RCC 7860 (cell line): ENCODE measurements at regions not wholly inside any gene's neighbourhood (a gene's known extent, or its start where the extent isn't known, plus 50 kb on each side); places are given as distances from the start of the nearest gene placed in this dataset.
"Not testable (repeated sequence)": the region's sequence is repeated elsewhere in the genome, so short reads cannot be mapped to it uniquely, and the experiment has no call there.

Experiments
- DNase-seq: peaks from one replicate; pipeline ENCODE4 v3.0.0-alpha.2; 2015; ENCODE audit warnings: low spot score
- FAIRE-seq: peaks from 2 replicates; lab custom pipeline; 2012; peaks lifted over from hg19 to GRCh38; lab: Jason Lieb, UNC

DNA sequence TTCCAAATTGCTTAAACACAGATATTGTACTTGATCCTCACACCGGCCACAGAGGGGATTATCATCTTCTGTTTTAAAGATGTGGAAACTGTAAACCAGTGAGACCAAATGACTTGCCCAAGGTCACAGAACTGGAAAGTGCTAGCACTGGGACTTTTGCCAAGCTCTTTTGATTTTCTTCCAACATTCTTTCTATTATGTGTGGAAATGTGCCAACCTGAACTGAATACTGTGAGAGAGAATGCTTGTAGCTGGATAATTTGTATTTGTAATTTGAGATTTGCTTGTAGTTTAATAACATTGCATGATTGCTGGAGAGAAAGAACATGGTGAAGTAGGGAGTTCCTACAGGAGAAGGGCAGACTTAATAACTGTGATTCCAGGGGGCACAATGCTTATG lies 977.9 kb upstream of the NUDT12 start:
- FAIRE-seq: no peak
- no peak for DNase-seq

DNA sequence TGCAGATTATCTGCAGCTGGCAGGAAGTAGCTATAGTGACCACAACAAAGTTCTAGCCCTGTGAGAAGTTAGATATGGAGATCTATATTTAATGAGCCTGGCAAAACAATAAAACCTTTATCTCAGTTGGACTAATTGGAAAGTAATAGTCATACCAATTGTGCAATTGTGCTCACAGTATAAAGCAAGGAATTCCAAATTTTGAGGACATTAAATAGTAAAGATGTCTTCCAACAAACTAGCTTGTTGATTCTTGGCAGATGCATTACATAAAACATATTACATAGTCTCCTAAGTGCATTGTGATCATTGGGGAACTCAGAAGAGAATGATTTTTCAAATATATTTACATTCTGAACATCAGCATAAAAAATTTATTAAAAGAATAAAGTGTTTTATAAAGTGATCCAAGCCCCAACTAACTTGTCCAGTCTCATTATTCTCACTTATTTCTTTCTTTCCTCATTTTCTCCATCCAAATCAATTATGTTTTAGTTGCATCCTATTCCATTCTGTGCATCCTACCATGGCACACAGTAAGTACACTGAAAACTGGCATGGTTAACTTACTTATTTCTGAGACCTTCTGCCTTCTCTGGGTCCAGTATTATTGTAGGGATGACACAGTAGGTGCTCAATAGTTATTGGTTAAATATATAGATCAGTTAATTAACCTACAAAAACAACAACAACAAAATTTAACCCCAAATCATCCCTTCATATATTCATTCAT lies 977.2 kb upstream of the NUDT12 start:
- no peak for DNase-seq
- FAIRE-seq: no peak

DNA sequence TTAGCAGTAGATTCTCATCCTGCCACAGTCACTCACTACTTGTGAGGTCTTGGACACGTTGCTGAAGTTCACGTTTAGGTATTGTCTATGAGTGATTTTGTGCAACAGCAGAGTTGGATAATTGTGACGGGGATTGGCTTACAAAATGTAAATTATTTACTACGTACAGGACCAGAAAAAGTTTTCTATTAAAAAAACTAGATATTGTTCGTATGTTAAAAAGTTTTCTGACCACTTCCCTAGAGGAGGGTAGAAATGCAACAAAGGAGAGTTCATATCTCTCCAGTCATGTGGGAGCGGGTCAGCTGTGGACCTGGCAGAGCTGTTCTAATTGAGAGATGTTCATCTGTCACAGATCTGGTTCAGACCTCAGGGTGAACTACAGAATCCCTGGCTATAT lies 976.1 kb upstream of the NUDT12 start:
- FAIRE-seq (no peak), DNase-seq (no peak)

DNA sequence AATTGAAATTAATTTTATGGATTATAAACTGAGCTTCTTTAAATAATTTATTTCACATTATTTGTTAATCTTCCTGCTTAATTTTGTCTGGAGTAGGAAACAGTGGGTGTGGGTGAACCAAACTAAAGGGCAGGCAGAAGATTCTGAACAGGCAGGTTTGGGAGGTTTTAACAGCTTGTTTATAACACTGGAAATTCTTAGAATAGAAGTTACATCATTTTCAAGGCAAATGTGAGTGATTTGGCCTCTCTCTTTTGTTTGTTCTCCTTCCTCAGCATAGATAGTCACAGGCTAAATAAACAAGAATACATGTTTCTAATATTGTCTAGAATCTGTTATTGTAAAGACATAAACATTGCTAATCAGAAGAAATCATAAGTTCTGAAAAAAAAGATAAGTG lies 970.9 kb upstream of the NUDT12 start:
- no peak for DNase-seq
- FAIRE-seq: no peak

DNA sequence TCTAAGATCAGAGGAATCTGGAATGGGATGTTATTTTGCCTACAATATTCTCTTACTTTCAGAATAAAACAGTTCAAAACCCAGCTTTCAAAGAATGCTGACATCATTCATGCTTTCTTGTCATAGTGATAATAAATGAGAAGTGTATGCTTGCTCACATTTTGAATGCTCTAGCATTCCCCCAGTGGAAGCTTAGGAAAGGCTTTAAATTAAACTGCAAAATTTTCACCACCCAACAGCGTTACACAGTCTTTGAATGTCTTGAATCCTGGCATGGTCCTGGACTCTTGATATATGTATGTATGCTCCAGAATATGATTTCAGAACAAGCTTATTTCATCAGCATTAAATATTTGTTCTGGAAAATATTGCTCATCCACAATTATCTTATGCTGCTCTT lies 964.3 kb upstream of the NUDT12 start:
- FAIRE-seq (no peak), DNase-seq (no peak)

DNA sequence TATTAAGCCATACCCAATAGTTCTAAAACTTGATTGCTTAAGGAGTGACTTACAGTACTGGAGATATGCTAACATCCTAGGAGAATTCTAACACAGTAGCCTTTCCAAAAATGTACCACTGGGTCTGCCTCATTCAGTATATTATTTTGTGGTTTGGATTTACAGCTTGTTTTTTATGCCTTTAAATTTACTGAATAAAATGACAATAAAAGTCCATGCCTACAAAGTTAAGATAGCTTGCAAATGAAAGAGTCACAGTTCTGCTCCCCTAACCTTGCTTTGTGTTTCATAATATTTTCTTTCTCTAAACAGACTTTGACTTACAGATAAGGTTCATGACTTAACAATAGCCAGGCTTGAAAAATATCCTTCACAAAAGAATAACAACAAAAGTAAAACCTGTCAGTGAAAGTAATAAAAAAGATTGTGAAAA lies 951.1 kb upstream of the NUDT12 start:
- DNase-seq (no peak), FAIRE-seq (no peak)

DNA sequence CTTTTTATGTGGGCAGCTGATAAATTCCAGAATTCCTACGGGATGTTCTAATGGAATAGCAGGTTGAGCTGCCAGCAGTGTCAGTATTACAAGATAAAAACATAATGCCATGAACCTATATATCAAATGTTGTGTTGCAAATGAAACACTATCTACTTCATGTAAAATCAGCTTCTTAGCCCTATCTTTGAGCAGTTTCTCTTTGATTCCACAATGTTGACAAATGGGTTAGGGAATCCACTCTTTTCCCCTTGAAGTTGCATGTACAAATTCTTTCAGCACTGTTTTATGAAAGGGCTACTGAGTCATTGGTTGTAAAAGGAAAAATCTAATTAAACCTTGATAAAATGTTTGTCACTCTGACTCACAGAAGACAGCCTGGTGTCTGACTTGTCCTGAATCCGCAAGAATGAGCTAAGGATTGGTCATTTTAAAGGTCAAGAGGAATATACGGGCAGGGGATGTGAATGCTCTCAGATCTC lies 950.6 kb upstream of the NUDT12 start:
- FAIRE-seq (peak; percentile 83), DNase-seq (peak; percentile 75)

DNA sequence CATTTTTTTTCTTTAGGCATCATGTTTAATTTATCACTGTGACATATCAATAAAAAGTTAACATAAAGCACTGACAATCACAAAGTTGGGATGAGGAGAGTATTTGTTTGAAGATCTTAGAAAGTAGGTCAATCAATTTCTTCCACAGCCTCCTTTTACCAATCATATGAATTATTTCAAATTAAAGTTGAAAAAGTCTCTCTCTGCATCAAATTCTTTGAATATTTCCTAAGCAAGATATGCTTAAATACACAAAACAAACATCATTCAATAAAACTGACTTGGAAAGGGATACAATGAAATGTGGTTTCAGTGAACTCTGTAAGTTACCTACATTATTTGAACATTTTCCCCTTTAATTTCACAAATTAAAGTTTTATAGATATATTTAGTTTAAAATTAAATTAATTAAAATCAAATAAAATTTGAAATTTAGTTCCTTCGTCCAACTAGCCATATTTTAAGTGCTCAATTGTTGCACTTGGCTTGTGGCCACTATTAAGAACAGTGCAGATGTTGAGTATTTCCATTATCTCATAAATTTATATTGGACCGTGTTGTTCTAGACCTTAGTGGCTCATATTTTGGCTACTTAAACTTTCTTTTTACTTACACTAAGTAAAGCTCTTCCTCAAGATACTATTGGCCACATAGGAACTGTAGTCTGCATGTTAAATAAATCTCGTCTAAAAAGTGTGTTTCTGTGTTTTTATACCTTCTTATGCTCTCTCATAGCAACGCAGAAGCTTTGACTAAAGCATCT lies 949.7 kb upstream of the NUDT12 start:
- no peak for FAIRE-seq
- DNase-seq: no peak

DNA sequence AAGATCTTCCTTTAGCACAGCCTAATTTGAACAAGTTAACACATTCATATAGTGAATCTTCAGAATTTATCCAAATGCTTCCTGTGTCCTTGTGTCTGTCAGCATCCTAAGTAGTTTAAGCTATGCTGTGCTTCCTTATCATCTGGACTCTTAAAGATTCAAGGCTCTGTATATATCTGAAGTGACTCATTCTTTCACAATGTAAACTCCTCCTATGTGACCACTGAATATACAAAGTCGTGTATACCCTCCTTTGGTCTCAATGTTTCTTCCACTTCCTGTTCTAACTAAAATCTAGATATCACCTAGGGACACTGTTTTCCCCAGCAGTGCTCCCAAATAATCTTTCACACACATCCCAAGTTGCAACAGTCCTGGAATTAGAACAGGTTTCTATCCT lies 935.7 kb upstream of the NUDT12 start:
- FAIRE-seq (no peak), DNase-seq (peak; percentile 27)

DNA sequence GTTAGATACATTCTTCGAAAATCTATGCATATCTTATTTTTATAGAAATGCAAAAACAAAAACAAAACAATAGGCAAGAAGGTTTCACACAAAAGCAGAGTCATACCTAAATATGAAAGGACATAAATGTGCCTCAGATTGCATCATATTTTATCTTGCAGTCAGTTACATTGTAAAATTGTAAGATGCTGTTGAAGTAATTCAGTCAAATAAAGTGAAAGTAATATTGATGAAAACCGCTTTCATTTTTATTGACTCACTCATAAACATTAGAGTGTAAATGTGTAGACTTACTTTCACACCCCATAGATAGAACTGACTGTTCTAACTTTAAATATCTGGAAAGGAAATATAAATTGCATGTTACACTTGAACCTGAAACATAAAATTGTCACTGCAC lies 931.5 kb upstream of the NUDT12 start:
- FAIRE-seq (no peak), DNase-seq (no peak)

DNA sequence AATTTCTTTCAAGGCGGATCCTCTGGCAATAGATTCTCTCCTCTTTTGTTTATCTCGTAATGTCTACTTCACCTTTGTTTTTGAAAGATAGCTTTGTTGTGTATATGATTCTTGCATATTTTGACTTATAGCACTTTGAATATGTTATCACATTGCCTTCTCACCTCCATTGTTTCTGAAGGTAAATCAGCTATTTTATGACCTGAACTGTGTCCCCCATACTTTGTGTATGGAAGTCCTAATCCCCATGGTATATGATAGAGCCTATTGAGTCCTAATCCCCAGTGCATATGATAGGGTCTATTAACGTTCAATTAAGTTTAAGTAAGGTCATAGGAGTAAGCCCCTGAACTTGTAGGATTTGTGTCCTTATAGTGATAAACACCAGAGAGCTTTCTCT lies 910.2 kb upstream of the NUDT12 start:
- DNase-seq (no peak), FAIRE-seq (no peak)

DNA sequence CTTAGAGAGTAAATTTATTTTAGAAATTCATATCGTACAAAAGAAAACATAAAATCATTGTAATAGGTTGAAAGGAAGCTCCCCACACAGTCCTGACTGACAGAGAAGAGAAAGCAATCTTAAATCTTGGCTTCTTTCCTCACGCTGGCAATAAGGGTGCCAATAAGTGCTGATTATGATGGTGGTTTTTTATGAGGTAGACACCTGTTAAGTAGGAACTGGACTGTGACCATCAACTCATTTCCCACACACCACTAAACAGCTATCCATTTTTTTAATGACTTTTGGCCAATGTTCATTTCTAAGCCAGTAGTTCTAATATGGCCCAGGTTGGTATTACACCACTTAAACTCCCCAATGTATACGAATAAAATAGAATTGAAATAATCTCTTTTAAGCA lies 893.5 kb upstream of the NUDT12 start:
- DNase-seq (no peak), FAIRE-seq (no peak)

DNA sequence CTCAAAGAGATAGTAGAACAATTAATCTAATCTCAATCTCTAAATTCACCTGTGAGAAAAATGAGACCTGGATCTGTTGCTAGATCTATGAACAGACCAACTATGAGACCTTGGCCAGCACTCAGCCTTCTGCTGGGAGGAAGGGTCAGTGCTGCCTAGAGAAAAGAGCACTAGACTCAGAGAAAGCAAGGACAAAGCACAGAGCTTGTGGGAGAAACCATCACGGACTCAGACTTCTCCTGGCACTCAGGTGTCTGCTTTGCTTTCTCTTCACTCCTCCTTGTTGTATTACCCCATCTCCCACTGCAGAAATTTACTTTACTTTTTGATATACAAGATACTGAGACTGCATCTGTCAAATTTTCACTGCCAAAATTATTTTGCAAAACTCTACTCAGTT lies 890.0 kb upstream of the NUDT12 start:
- DNase-seq (no peak), FAIRE-seq (no peak)

DNA sequence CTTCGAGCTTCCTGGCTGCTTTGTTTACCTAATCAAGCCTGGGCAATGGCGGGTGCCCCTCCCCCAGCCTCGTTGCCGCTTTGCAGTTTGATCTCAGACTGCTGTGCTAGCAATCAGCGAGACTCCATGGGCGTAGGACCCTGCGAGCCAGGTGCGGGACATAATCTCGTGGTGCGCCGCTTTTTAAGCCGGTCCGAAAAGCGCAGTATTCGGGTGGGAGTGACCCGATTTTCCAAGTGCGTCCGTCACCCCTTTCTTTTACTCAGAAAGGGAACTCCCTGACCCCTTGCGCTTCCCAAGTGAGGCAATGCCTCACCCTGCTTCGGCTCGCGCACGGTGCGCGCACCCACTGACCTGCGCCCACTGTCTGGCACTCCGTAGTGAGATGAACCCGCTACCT lies 889.3 kb upstream of the NUDT12 start:
- DNase-seq, FAIRE-seq: not testable (repeated sequence)

DNA sequence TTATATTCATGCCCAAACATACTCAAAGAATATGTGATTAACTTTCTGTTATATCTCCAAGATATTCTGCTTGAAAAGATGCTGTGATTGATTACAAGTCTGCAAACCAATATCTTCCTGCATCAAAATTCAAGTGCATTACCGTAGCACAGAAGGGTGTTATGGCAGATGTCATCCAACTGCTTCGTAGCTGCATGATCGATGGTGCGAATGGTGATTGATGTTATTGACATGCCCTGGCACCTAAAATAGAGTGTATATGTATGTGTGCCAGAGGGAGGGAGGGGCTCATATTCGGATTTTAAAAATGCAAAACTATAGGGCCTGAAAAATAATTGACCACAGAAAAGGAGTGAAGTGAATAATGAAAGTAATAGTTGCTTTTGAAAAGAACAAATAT lies 882.1 kb upstream of the NUDT12 start:
- FAIRE-seq: no peak

DNA sequence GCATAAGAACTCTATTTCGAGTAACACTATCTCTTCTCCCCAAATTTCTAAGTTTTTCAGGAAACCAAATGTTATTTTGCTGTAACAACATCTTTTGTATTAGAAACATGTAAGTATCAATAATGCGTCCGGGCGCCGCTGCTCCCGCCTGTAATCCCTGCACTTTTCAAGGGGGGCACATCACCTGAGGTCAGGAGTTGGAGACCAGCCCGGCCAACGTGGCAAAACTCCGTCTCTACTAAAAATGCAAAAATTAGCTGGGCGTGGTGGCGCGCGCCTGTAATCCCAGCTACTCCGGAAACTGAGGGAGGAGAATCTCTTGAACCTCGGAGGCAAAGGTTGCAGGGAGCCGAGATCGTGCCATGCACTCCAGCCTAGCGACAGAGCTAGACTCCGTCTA lies 881.1 kb upstream of the NUDT12 start:
- DNase-seq (no peak), FAIRE-seq (no peak)

More for the DNA sequence above, 882.1 kb upstream of the NUDT12 start:
- no peak for DNase-seq

DNA sequence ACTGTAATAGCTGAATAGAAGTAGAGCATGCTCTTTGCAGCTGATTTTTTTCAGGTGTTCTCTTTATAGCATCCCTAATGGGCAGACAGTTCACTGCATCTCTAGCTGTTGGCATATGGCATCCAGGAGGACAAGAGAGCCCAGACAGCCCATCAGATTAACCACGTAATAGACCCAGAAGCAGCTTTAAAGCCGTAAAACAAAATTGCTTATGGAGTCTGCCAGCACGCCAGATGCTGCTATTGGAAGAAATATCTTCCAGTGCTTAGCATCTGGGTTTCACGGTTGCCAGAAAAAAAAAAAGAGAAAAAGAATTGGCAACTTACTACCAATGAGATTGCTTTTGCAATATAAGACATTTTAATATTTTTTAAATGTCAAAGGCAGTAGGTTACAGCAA lies 869.4 kb upstream of the NUDT12 start:
- no peak for DNase-seq
- FAIRE-seq: no peak

DNA sequence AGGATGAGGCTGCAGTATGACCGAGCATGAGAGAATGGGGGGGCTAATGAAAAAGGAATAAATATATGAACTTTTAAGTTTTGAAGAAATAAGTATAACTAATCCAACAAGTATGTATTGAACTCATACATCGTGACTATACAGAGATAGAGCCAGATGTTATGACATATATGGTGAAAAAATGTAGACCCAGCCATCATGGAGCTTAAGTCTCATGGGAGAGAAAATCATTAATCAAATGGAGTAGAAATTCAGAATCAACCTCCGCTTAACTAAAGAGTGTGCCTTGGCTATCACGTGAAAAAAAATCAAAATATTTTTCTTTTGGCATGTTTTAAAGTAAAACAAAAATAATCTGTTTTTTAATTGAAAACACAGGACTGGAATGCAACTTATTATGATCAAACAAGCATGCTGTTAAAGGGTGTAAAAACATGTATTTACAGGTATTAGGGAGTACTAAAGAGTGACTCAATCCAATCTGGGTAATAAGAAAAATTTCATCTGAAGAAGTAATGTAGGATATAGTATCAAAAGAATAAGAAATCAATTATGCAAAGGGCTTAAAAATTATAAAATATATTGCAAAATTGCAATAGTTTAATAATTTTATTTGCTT lies 868.5 kb upstream of the NUDT12 start:
- FAIRE-seq (no peak), DNase-seq (no peak)

DNA sequence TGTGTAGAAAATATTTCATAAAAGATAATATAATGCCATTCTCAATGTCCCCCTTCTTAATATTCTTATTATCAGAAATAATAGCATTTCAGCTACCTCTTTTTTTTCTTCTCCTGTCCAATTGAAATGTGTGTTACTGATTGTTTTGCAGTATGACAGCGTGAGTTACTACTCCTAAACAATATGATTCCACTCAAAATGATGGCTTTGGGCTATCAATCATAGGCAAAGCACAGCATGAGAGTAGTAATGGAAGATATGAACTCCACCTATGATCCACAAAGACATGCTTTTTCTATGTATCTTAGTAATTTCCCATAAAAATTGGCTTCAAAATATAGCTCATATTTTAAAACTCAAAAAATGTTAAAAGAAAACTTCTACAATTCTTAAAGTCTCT lies 867.3 kb upstream of the NUDT12 start:
- FAIRE-seq: no peak

DNA sequence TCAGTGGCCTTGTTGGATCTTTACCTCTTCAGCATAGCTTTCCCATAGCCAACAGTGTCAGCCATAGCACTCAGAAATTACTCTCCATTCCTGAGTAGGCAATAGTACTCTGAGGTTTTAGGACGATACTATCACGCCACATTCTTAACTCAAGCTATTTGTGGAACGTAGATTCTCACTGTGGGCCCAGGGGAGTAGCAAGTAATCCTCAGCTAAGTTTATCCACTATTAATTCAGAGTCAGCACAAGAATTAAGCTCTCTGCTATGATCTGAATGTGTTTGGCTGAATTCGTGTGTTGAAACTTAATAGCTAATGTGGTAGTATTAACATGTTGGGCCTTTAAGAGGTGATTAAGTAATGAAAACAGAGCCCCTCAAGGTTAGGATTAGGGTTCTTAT lies 858.8 kb upstream of the NUDT12 start:
- FAIRE-seq (no peak), DNase-seq (no peak)

More for the DNA sequence above, 867.3 kb upstream of the NUDT12 start:
- DNase-seq: no peak

DNA sequence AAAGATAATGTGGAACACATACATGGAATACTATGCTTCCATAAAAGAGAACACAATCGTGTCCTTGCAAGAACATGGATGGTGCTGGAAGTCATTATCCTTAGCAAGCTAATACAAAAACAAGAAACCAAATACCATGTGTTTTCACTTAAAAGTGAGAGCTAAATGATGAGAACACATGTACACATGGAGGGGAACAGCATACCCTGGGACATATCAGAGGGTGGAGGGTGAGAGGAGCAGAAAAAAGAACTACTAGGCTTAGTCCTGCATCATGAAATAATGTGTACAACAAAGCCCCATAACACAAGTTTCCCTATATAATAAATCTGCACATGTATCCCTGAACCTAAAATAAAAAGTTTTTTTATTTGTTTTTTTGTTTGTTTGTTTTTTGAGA lies 855.5 kb upstream of the NUDT12 start:
- FAIRE-seq (no peak), DNase-seq (no peak)
